Endothelial cell of umbilical vein (primary cell): ENCODE measurements at regions not wholly inside any gene's neighbourhood (a gene's known extent, or its start where the extent isn't known, plus 50 kb on each side); places are given as distances from the start of the nearest gene placed in this dataset.

Source experiments
- BruUV-seq: library from RNA; stranded (reverse); fragments of 400-500 nt; replicated peaks from 2 replicates; lab custom pipeline; 2021; lab: Mats Ljungman, UMichigan
- CTCF ChIA-PET: fragments of 300-600, 350-600 bp; sonication (Branson Sonifier 250); formaldehyde crosslinking; loops from one replicate; lab custom pipeline; 2021; ENCODE audit warnings: antibody characterized with exemption, inconsistent platforms; lab: Charles Lee
- POLR2A ChIA-PET: fragments of 300-600, 350-600 bp; sonication (Branson Sonifier 250); formaldehyde crosslinking; loops from one replicate; lab custom pipeline; 2021; ENCODE audit warnings: antibody characterized with exemption, inconsistent platforms; lab: Charles Lee
- DNase-seq: peaks from one replicate; pipeline ENCODE4 v3.0.0-alpha.2; 2011; ENCODE audit warnings: low read depth, low spot score
- FAIRE-seq: peaks from 2 replicates; lab custom pipeline; 2011; peaks lifted over from hg19 to GRCh38; lab: Jason Lieb, UNC
- H2AFZ ChIP-seq: 2 replicates; pipeline ENCODE4 v1.6.0; 2012; ENCODE audit warnings: low read depth, low read length, control low read depth, inconsistent platforms
- H3K27ac ChIP-seq: 2 replicates; pipeline ENCODE4 v1.5.1; 2011; ENCODE audit warnings: low read depth, mild to moderate bottlenecking, control low read depth, low read length, moderate library complexity; ENCODE audit not compliant: insufficient read depth
- H3K27me3 ChIP-seq, 2 experiments: 2 replicates each; pipeline versions ENCODE4 v1.6.0 to v1.6.1; 2011; ENCODE audit warnings: low read length in 2 of 2, mixed read lengths in 1 of 2; ENCODE audit not compliant: control insufficient read depth in 2 of 2, insufficient read depth in 2 of 2
- H3K36me3 ChIP-seq, 2 experiments: 2 replicates in 1 of 2; 3 replicates in 1 of 2; pipeline ENCODE4 v1.5.1; 2011; ENCODE audit warnings: low read length in 2 of 2, mild to moderate bottlenecking in 1 of 2, moderate library complexity in 1 of 2; ENCODE audit not compliant: control insufficient read depth in 2 of 2, insufficient read depth in 2 of 2; ENCODE audit errors: extremely low read depth in 1 of 2
- H3K4me1 ChIP-seq: 3 replicates; pipeline ENCODE4 v1.5.1; 2011; ENCODE audit warnings: mild to moderate bottlenecking, low read length; ENCODE audit not compliant: control insufficient read depth, insufficient read depth; ENCODE audit errors: extremely low read depth
- H3K4me2 ChIP-seq: 2 replicates; pipeline ENCODE4 v1.6.1; 2011; ENCODE audit warnings: low read length, control low read depth, mixed read lengths; ENCODE audit not compliant: insufficient read depth
- H3K4me3 ChIP-seq, 3 experiments: fragments of 200-600 bp in 1 of 3; sonication (generic), shearing (Covaris generic) in 1 of 3; replicated peaks in 1 of 3; 2 replicates each; pipeline ENCODE4 v1.5.1; 2011 to 2016; ENCODE audit warnings: control low read depth in 3 of 3, low read length in 3 of 3, mild to moderate bottlenecking in 2 of 3, inconsistent platforms in 1 of 3, low read depth in 1 of 3, moderate library complexity in 1 of 3; ENCODE audit not compliant: insufficient read depth in 1 of 3
- H3K79me2 ChIP-seq: 2 replicates; pipeline ENCODE4 v1.6.0; 2012; ENCODE audit warnings: low read length, inconsistent platforms; ENCODE audit not compliant: control insufficient read depth, insufficient read depth
- H3K9ac ChIP-seq: replicated peaks from 2 replicates; pipeline ENCODE3; 2011; ENCODE audit warnings: low read length, control low read depth; ENCODE audit not compliant: insufficient read depth; ENCODE audit errors: extremely low read depth
- H3K9me1 ChIP-seq: replicated peaks from 3 replicates; pipeline ENCODE4 v1.6.0; 2011; ENCODE audit warnings: mild to moderate bottlenecking, low read length; ENCODE audit not compliant: control insufficient read depth, insufficient read depth; ENCODE audit errors: extremely low read depth
- H3K9me3 ChIP-seq: replicated peaks from 2 replicates; pipeline ENCODE4 v1.5.1; 2012; ENCODE audit warnings: low read length, inconsistent platforms; ENCODE audit not compliant: control insufficient read depth, insufficient read depth
- H4K20me1 ChIP-seq: replicated peaks from 2 replicates; pipeline ENCODE3; 2011; ENCODE audit warnings: mild to moderate bottlenecking, low read length; ENCODE audit not compliant: control insufficient read depth, insufficient read depth; ENCODE audit errors: extremely low read depth
- CTCF ChIP-seq, 2 donors: IDR thresholded peaks; 1 replicate in 1 of 2; 2 replicates in 1 of 2; pipeline ENCODE4 v1.5.1; 2011; ENCODE audit warnings: low read length in 2 of 2, mild to moderate bottlenecking in 2 of 2, moderate library complexity in 2 of 2, control low read depth in 1 of 2, inconsistent platforms in 1 of 2, low read depth in 1 of 2; ENCODE audit not compliant: insufficient read depth in 1 of 2; ENCODE audit errors: extremely low read depth in 1 of 2
- EZH2 ChIP-seq: IDR thresholded peaks from 2 replicates; pipeline ENCODE4 v1.6.1; 2012; ENCODE audit warnings: borderline replicate concordance, low read depth, mild to moderate bottlenecking, moderate library complexity, low read length, inconsistent platforms; ENCODE audit not compliant: severe bottlenecking
- FOS ChIP-seq: IDR thresholded peaks from 2 replicates; pipeline ENCODE4 v1.6.1; 2011; ENCODE audit warnings: mild to moderate bottlenecking, low read length, moderate library complexity, borderline replicate concordance; ENCODE audit not compliant: insufficient read depth
- GATA2 ChIP-seq: IDR thresholded peaks from 2 replicates; pipeline ENCODE4 v1.7.0; 2011; ENCODE audit warnings: low read depth, mild to moderate bottlenecking, moderate library complexity, mixed read lengths, low read length; ENCODE audit not compliant: insufficient read length, insufficient read depth
- MYC ChIP-seq: IDR thresholded peaks from one replicate; pipeline ENCODE4 v1.6.1; 2011; ENCODE audit warnings: mild to moderate bottlenecking, low read depth, low read length
- POLR2AphosphoS5 ChIP-seq: IDR thresholded peaks from 2 replicates; pipeline ENCODE4 v1.6.1; 2012; ENCODE audit warnings: low read depth, mild to moderate bottlenecking, control low read depth, low read length, moderate library complexity; ENCODE audit not compliant: insufficient read depth
- dilution Hi-C: fragments of 300-500 bp; cut with MboI; formaldehyde crosslinking; loops from one replicate; pipeline ENCODE4 v1.15.0; 2019; ENCODE audit warnings: low sequenced_read_pairs; ENCODE audit not compliant: extremely low pct_ligation_motif_present
- intact Hi-C: fragments of 100-400 bp; cut with micrococcal nuclease; formaldehyde crosslinking; loops from one replicate; pipeline ENCODE4 v1.10.0; 2022
- TF ChIP-seq, protein P1 (sequence below): IDR thresholded peaks from 2 replicates; pipeline ENCODE4 v1.6.1; 2011; ENCODE audit not compliant: insufficient read depth, insufficient read length

DNA sequence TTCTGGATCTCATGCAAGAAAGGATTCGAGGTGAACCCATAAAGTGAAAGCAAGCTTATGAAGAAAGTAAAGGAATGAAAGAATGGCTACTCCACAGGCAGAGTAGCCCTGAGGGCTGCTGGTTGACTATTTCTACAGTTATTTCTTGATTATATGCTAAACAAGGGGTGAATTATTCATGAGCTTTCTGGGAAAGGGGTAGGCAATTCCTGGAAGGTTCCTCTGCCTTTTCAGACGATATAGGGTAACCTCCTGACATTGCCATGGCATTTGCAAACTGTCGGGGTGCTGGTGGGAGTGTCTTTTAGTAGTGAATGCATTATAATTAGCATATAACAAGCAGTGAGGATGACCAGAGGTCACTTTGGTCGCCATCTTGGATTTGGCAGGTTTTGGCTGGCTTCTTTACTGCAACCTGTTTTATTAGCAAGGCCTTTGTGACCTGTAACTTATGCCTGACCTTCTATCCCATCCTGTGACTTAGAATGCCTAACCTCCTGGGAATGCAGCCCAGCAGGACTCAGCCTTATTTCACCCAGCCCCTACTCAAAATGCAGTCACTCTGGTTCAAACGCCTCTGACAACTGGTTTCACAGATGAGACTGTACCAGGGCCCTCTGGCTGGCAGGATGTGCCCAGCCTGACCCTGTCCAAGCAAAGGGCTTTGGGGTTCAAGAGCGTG is 157.7 kb upstream of the SFSWAP start:
- DNase-seq (no peak), FAIRE-seq (no peak)
- no peaks in the 10 kb centered on the region for H3K79me2 ChIP-seq
- H3K27me3 ChIP-seq: no peaks in the 10 kb centered on the region
- no peak overlapping the region for H3K4me2 ChIP-seq
- H3K4me3 ChIP-seq: no peak overlapping the region
- dilution Hi-C loops (no loop called here), intact Hi-C loops (no loop called here)
- no peaks in the 10 kb centered on the region for H3K9me1 ChIP-seq
- no TSS peak for BruUV-seq
- CTCF ChIA-PET: no interaction called here
- no peaks in the 10 kb centered on the region for H4K20me1 ChIP-seq
- no peak overlapping the region for H3K27ac ChIP-seq
- TF ChIP-seq FOS: no peak
- no peak for TF ChIP-seq POLR2AphosphoS5
- TF ChIP-seq, protein P1, sequence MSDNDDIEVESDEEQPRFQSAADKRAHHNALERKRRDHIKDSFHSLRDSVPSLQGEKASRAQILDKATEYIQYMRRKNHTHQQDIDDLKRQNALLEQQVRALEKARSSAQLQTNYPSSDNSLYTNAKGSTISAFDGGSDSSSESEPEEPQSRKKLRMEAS: no peak
- no peak for TF ChIP-seq EZH2
- no peak for TF ChIP-seq GATA2
- no peak for TF ChIP-seq CTCF (IDR thresholded peaks at IDR 0.05; ENCODE audit: extremely low read depth in 1 of 2, insufficient read depth in 1 of 2, low read depth in 1 of 2, low read length in 2 of 2)
- no peak for TF ChIP-seq MYC
- POLR2A ChIA-PET: no interaction called here
- H3K36me3 ChIP-seq: no peaks in the 10 kb centered on the region
- no peaks in the 10 kb centered on the region for H3K4me1 ChIP-seq
- H3K9me3 ChIP-seq: no peaks in the 10 kb centered on the region
- no peak overlapping the region for H3K9ac ChIP-seq
- no peak overlapping the region for H2AFZ ChIP-seq
